HS-27A (cell line): ENCODE measurements at regions not wholly inside any gene's neighbourhood (a gene's known extent, or its start where the extent isn't known, plus 50 kb on each side); places are given as distances from the start of the nearest gene placed in this dataset.

Source experiments
- DNase-seq: peaks from one replicate; pipeline ENCODE4 v3.0.0-alpha.2; 2012; ENCODE audit warnings: low read depth, missing footprints

DNA sequence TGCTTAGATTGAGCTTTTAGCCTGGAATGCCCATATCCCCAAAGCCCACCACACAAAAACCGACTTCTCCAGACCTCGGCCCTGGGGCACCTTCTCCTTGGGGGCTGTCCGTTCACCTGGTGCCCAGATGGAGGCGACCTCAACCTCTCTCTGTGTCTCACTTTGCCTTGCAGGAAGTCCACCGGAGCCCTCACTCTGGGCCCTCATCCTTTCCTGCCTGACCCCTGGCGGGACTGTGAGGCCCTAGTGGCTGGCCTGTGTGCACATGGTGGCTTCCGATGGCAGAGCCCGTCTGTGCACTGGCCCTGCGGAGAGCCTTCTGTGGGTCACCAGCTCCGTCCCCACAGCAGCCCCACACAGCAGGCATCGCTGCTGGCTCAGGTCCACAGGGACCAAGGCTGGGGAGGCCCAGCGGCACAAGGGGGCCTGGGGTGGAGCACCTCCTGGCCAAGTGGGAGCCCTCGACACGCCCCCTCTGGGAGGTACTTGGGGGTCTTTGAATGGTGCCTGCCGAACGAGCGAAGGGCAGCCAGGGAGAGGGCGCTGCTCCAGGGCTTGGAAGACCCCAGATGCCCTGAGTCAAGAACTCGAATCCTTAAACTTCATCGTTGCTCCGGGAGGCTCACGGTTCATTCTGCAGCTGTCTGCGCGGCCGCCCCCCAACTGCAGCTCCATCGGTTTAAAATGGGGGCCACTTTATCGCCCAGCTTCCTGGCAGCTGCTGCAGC is 97.2 kb upstream of the ADRA2C start:
- DNase-seq: no peak

DNA sequence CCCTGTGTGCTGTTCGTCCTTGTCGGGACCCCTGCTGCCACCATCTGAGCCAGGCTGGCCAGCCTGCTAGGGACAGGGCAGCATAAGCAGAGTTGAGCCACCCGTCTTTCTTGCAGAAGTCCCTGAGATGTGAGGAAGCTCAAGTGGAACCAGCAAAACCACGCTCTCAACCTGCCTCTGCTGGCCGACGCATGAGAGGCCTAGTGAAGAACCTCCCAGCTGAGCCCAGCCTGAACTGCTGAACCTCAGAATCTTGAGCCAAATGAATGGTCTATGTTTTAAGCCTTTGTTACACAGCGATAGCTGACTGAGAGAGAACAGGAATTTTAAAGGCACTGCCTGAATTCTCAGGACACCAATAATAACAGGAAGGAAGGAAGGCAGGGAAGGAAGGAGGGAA is 98.9 kb upstream of the ADRA2C start:
- no peak for DNase-seq

DNA sequence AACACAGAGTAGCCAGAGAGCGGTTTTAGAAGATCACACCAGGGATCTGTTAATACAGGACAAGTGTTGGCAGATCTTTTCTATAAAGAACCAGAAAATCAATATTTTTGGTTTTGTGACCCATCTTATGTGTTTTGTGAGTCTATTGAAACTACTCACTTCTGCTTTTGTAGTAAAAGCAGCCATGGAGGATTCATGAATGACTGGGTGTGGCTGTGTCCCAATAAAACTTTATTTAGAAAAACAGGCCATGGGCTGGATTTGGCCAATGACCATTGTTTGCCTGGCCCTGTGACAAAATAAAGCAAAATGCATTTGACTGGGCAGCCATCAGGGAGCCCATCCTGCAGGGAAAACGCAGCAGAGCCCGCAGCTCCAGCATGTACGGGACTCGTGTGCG is 99.9 kb upstream of the ADRA2C start:
- DNase-seq: no peak

DNA sequence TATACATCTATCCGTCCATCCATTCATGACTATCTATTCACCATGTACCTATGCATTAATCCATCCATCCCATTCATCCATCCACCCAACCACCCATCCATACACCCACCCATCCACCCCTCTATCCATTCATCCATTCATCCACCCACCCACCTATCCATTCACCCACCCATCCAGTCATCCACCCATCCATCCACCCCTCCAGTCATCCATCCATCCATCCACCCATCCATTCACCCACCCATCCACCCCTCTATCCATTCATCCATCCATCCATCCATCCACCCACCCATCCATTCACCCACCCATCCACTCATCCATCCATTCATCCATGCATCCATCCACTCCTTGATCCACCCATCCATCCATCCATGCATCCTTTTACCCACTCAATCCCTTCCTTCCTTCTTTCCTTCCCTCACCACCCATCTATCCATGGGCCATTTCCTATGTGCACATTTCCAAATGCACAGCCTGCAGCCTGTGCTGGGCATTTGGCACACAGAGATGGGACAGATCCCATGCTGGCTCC is 100.8 kb upstream of the ADRA2C start:
- no peak for DNase-seq

DNA sequence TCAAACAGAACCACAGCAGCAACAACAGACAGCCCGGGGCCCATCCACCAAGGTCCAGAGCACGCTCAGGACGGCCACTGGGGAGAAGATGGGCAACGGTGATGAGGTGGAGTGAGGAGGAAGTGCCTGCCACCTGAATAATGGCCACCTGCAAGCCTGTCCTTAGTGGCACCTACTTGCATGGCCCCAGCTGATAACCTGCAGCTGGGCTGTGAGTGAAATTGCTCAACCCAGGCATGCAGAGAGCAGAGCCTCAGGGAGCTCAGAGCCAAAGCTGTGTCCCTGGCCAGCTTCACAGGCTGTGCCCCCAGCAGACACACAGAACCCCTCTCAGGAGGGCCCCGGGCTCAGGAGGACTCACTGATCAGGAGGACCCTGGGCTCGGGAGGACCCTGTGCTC is 102.4 kb upstream of the ADRA2C start:
- DNase-seq: no peak

DNA sequence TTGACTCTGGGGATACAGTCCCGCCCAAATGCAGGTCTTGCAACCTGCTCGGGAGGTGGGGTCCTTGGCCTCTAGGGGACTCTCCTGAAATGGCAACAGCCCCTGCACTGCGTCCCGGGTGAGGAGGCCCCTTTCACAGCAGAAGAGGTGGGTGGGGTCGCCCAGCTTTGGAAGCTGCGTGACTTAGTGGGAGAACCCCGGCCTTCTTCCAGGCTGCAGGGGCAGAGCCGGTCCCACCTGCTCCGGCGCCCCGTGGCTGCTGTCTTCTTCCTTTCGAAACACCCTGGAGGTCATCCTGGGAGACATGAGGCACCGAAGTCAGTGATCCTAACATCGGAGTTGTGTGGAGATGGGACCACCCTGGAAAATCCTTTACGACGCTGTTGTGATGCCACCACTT is 103.7 kb upstream of the ADRA2C start:
- no peak for DNase-seq

DNA sequence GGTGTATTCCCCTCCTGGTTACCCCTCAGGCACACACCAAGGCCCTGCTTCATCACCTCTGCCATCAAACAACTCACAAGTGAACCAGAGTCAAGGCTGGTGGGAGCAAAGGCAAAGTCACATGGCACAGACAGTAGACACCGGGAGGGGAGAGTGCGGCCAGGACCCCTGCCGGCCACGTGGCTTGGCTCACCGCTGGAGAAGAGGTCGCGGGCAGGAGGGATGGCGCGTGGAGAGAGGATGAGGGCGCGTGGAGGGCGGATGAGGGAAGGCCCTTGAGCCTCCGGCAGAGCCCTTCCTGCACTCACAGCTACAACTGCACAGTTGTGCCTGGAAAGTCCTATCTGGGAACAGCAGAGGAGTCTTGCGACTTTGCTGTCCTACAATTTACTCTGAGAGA is 104.2 kb upstream of the ADRA2C start:
- no peak for DNase-seq

DNA sequence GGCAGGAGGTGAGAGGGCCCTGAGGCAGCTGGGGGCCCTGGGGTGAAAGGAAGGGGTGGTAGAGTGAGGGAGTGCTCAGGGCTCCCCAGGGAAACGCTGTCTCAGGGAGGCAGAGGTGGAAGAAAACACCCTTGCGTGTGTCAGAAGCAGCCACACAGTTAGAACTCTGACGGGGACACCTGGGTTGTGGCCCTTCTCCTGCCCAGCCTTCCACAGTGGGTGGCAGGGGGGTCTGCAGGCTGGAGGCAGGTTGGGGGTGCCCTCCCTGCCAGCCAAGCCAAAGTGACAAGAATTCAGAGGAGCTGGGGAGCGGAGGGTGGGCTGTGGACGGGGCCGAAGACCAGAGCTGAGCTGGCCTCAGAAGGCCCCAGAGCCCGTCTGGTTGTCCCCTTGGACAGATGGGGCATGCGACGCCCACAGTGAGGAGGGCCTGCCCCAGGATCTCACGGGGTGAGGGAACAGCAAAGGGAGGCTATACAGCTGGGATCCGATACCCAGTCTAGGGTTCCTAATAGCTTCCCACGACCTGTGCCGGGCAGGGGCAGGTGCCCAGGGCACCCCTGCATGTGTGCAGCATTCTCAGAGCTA is 105.2 kb upstream of the ADRA2C start:
- no peak for DNase-seq

DNA sequence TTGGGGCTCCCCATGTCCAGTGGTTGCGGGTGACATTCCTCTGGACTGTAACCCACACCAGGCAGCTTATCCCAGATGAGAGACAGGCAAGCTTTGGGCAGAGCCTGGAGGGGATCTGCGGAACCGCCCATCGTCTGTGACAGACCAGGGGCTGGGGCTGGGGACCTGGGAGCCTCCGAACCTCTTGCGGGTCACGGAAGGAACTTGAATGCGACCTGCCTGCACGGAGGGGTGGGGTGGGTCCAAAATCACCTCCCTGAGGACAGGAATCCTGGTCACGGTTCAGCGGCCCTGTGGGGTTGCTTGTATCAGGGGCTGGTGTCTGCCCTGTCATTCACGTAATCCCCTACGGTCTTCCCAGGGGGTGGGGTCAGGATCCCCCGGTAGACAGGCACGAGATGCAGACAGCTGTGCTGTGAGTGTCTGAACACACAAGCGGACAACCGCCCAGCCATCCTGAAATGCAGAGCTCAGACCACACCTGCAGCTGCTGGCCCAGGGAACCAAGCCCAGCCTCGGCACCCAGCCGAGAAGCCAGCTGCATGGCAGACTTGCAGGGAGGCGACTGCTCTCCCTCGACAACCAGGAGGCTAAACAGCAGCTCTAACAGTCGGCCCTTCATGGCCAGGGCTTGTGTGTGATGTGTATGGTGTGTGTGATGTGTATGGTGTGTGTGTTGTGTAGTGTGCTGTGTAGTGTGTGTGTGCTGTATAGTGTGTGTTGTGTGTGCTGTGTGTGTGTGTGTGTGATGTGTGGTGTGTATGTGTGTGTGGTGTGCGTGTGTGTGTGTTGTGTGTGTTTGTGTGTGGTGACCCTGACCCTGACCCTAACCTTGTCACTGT is 105.9 kb upstream of the ADRA2C start:
- no peak for DNase-seq

DNA sequence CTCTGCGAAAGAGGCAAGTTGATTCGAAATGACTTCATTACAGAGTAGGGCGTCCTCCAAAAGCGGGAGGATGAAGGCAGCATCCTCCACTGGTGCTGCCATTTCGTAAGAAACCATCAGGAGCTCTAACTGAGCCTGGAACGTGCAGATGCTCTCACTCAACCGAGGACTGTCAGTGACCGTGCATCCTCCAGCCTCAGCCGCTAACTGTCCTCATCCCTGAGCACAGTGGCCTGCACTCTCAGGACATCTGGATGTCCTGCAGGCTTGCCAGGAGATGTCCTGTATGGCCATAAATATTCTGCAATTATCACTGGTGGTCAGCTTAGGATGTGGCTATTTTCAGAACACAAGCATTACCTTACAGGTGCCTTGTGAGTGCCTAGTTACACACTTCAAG is 107.1 kb upstream of the ADRA2C start:
- DNase-seq: no peak

DNA sequence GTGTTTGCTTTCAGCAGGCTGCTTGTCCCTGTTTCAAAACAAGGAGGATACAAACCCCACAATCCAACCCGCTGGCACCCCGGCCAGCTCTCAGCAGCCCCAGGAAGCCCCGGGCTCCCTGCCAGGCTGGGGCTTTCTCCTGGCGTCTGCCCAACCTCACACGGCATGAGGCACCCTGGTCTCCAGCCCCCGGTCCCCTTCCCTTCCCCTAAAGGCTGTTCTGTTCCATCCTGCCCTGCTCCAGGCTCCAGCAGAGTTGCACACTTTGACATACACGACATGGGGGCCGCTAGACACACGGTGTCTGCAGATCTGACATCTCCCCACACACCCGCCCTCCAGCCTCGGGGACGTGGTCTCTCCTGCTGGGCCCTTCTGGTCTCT is 107.7 kb upstream of the ADRA2C start:
- no peak for DNase-seq

DNA sequence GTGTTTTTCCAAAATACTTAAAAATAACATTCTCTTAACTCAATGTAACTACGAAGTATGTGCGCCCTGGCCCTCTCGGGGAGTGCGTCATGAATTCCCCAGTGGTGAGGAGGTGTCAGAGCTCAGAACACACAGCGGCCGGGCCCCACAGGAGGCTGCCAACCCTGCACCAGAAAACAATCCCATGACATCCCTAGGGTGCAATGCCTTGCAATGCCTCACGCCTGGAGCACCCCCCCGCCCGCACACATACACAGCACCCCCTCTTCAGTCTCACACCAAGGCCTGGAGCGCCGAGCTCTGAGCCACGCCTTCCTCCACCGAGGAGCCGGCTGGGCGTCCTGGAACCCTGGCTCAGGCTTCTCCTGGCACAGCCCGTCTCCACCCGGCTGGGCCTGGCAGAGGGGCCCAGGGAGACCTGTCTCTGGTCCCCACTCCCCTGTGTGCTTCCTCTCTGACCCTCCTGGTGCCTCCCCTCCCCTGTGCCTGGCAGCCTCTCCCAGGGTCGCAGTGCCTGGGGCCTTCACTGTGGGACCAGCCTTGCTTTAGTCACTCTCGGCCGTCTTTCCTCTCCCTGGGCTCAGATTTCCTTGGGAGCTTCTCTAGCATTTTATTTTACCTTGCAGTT is 108.2 kb upstream of the ADRA2C start:
- DNase-seq: peak; percentile 27

DNA sequence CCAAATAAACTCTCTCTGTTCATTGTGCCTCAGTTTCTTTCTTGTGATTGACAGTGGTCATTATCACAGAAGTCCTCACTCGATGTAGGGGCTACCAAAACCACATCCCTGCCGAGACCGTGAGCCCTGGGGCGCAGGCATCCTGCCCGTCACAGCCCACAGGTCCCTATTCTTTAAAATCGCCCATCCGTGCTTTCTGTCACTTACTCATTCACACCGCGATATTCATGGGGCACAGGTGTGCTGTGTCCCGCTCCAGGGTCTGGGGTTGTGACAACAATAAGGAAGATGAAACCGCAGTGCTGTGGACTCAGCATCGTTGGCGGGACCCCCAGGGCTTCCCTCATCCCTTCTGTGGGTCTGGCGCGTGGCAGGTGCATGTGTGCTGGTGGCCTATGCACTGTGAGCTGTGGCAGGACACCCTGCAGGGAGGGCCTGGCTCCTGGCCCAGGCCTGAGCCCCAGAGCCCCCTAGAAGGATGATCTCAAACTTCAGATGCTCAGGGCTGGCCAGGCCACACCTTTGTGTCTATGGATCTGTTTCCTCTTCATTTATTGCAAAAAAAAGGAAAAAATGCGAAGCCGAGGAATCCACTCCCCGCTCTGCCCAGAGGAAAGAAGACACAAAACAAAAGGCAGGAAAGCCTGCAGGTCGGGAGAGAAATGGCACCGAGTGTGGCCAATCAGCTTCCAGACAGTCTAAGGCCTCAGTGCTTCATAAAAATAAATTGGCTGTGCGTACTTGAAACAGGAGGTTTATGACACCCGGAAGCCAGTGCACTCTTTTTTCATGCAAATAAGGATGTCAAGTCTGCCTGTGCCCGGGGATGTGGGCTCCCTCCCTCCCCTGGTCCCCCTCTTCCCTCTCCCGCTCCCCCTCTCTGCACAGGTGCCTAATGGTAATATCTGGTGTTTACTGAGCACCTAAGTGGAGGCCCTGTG is 109.5 kb upstream of the ADRA2C start:
- no peak for DNase-seq

DNA sequence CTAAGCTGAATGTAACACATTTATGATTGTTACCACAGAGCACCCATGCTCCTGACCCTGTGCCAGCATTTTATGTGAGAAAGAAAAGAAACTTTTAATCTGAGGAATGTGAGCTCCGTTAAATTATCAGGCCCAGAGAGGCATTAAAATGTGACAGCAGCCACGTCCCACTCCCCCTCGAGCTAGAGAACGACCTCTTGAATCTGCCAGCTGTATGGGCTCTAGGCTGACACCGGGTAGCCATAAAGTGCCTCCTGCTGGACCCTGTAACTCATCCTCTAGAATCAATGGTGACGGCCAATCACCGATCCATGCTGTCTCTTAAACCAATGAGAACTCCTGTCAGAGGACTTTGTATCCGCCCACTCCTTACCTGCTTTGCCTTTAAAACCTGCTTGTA is 110.2 kb upstream of the ADRA2C start:
- DNase-seq: no peak

DNA sequence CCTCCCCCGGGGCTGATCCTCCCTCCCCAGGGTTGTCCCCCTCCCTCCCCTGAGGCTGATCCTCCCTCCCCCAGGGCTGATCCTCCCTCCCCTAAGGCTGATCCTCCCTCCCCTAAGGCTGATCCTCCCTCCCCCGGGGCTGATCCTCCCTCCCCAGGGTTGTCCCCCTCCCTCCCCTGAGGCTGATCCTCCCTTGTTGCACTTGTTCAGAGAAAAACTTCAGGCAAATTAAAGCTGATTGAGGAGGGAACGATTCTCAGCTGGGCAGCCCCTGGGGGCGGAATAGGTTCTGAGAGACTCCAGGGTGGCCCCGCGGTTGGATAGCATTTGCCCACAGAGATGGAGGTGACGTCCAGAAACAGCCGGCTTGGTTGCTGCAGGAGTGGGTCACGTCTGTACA is 110.7 kb upstream of the ADRA2C start:
- no peak for DNase-seq

DNA sequence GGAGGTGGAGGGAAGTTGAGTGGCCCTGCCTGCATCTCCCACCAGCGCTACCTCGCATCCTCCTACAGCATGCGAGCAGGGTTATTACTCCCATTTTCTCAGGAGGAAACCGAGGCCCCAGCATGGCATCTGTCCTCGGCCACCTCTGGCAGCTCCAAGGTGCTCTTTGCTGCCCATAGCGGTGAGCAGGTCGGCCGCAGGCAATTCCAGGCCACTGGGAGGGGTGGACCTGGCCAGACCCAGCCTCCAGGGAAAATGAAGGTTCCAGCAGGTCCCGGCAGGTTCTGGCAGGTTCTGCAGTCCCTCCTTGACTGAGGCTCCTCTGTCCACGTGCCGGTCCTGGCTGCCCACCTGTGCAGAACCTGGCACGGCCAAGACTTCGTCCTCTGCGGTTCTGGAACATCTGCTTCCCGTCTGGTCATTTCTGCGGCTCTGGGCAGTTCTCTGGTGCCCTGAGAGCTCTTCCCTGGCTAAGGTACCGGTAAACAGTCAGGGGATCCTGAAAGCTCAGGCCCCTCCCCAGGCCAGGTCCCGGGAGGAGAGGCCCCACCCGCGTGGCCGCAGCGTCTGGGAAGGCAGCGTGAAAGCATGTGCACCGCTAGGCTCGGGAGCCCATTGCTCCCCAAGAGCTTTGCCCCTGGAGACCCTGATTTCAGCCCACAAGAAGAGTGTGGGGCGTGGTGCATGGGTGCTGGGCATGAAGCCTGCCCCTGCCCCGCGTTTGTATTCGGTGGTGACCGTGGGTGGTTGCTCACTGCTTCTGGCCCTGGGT is 112.0 kb upstream of the ADRA2C start:
- DNase-seq: no peak

DNA sequence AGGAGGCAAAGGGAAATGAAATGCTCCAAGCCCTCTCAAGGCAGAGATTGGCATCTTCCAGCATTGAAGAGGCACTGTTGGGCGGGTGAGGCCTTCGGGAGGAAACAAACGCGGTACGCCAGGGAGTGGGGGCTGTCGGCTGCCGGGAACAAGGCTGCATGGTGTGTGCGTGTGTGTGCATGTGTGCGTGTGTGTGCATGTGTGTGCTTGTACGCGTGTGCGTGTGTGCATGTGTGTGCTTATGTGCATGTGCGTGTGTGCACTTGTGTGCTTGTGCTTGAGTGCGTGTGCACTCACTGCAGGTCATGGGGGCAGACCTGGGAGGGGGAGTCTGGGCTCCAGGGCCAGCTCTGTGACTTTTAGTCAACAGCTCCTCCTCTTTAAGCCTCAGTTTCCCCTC is 113.6 kb upstream of the ADRA2C start:
- DNase-seq: no peak

DNA sequence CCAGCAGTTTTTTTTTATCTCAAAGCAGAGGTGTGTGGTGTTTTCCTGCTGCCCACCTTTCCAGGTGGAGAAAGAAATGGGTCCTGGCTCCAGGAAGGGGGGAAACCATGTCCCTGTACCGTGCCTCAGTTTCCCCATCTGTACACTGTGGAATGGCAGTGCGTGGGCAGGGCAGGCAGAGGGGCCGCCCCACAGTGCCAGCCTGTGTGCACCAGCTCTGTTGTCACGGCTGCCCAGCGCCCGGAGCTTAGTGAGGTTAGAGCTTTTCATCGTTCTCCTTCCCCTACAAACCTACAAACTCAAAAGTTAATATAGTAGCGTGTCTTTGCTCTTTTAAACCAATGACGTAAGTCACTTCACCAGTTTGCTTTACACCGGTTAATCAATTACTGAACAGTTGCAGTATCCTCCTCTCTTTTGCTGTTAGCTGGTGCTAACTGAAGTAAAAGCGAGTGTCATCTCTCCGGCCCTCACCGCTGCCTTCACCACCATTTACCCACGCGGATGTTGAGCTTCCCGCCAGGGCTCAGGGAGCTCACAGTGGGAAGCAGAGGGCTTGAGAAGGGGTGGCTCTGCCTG is 114.8 kb upstream of the ADRA2C start:
- DNase-seq: no peak

DNA sequence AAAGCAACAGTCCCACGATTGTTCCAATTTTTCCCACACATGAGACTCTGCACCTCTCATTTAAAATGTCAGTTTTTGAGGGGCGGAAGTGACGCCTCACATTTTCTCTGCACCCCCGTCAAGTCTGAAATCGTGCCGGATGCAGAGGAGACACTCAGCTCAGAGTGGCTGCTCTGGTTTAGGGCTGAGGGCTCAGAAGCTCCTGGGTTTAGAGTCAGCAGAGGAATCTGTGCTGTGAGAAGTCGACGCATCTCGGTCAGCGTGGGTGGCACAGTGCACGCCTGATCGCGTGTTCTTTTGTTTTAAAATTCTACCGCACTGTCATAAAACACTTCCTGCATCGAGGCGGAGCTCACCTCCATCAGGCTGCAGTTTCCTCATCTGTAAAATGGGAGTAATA is 116.7 kb upstream of the ADRA2C start:
- no peak for DNase-seq

DNA sequence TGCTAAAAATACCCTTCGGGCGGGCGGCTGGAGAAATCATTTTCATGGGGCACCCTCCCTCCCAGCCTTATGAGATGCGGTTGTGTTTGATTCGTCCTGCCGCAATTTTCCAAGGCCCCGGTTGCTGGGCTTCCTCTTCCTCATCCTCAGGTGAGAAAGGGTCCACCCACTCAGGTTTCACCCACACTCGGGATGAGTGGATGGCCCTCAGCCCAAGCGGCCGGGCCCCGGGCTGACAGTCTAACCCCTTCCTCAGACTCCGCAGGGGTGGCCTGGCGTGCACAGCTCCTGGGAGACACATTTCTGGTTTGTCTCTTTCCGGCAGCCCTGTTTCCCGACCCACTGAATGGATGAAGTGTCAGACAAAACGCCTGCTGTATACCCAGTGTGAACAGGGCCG is 116.5 kb upstream of the LRPAP1 start:
- no peak for DNase-seq
